ENCODE measurements at regions not wholly inside any gene's neighbourhood (a gene's known extent, or its start where the extent isn't known, plus 50 kb on each side); places are given as distances from the start of the nearest gene placed in this dataset.
"Not testable (repeated sequence)": the region's sequence is repeated elsewhere in the genome, so short reads cannot be mapped to it uniquely, and the experiment has no call there.

GRCh38 chr15:66886686-66887273 is 178.6 kb upstream of the SMAD3 start:
- no TSS peak for BruUV-seq (replicated peaks)
- Histone ChIP-seq H3K9ac (ENCODE audit: low read length) (no peak overlapping the region), H3K27ac (ENCODE audit: low read depth, low read length) (no peak overlapping the region), H2AFZ (ENCODE audit: low read depth, low read length, poor library complexity, severe bottlenecking) (no peak overlapping the region), H3K36me3 (ENCODE audit: control insufficient read depth in 1 of 2, insufficient read depth in 2 of 2, low read length in 2 of 2) (no peaks in the 10 kb centered on the region), H3K9me2 (ENCODE audit: insufficient read depth) (no peaks in the 10 kb centered on the region), H3K79me2 (ENCODE audit: insufficient read depth, low read length) (no peaks in the 10 kb centered on the region), H3K4me3 (replicated peaks in 1 of 2; ENCODE audit: low read depth in 1 of 2, low read length in 2 of 2) (no peak overlapping the region), H3K4me1 (ENCODE audit: control insufficient read depth in 1 of 2, insufficient read depth in 2 of 2, low read length in 2 of 2) (peaks cover 26 to 63% of the 10 kb centered on the region in 2 experiments), H3K4me2 (ENCODE audit: low read length) (no peak overlapping the region), H4K20me1 (ENCODE audit: insufficient read depth) (no peaks in the 10 kb centered on the region), H3K27me3 (ENCODE audit: insufficient read depth, low read length) (no peaks in the 10 kb centered on the region), H3K9me3 (ENCODE audit: control insufficient read depth in 1 of 2, insufficient read depth in 1 of 2, low read depth in 1 of 2, low read length in 2 of 2) (no peaks in the 10 kb centered on the region)
- ATAC-seq: no peak
- no peak for DNase-seq (ENCODE audit: low read depth, low spot score)
- ChIA-PET CTCF (no interaction called here), RAD21 (ENCODE audit: low non-redundant PET in 1 of 2, low total read pairs in 2 of 2, uncharacterized antibody in 2 of 2, unreplicated experiment in 2 of 2) (no interaction called here), POLR2A (no interaction called here)
- TF ChIP-seq SIN3A (IDR thresholded peaks at IDR 0.05; ENCODE audit: low read depth) (no peak), EGR1 (IDR thresholded peaks at IDR 0.05; ENCODE audit: low read depth) (no peak)
- intact Hi-C loops (cut with micrococcal nuclease): no loop called here

- BruUV-seq (replicated peaks): not testable (repeated sequence)
Measured at GRCh38 chr15:66889298-66889697, 176.1 kb upstream of the SMAD3 start.

GRCh38 chr15:66891776-66892175 is 173.6 kb upstream of the SMAD3 start:
- H4K20me1 ChIP-seq (ENCODE audit: insufficient read depth): no peaks in the 10 kb centered on the region
- H2AFZ ChIP-seq (ENCODE audit: low read depth, low read length, poor library complexity, severe bottlenecking): peak overlapping the region; percentile 24
- no peaks in the 10 kb centered on the region for H3K36me3 ChIP-seq (ENCODE audit: control insufficient read depth in 1 of 2, insufficient read depth in 2 of 2, low read length in 2 of 2)
- ChIA-PET CTCF (no interaction called here), RAD21 (ENCODE audit: low non-redundant PET in 1 of 2, low total read pairs in 2 of 2, uncharacterized antibody in 2 of 2, unreplicated experiment in 2 of 2) (no interaction called here), POLR2A (no interaction called here)
- no peak for TF ChIP-seq POLR2A (IDR thresholded peaks at IDR 0.05; ENCODE audit: borderline replicate concordance, extremely low read depth, insufficient read depth, insufficient read length)
- TF ChIP-seq FOSL1 (IDR thresholded peaks at IDR 0.05; ENCODE audit: low read depth): no peak
- no peak for TF ChIP-seq ELF1 (IDR thresholded peaks at IDR 0.05; ENCODE audit: borderline replicate concordance, low read depth)
- TF ChIP-seq CTCF (IDR thresholded peaks at IDR 0.05 in 2 of 3, conservative IDR thresholded peaks at IDR 0.05 in 1 of 3; ENCODE audit: borderline replicate concordance in 1 of 3, insufficient read depth in 1 of 3, low read depth in 2 of 3, low read length in 2 of 3): no peak
- no peak for TF ChIP-seq JUND (IDR thresholded peaks at IDR 0.05)
- TF ChIP-seq ZNF274 (IDR thresholded peaks at IDR 0.05; ENCODE audit: low read depth, low read length): no peak
- no TSS peak for BruUV-seq (replicated peaks)
- no peak overlapping the region for H3K27ac ChIP-seq (ENCODE audit: low read depth, low read length)
- ATAC-seq (no peak), DNase-seq (ENCODE audit: low read depth, low spot score) (no peak)
- H3K9me3 ChIP-seq (ENCODE audit: control insufficient read depth in 1 of 2, insufficient read depth in 1 of 2, low read depth in 1 of 2, low read length in 2 of 2): no peaks in the 10 kb centered on the region
- H3K9me2 ChIP-seq (ENCODE audit: insufficient read depth): no peaks in the 10 kb centered on the region
- intact Hi-C loops (cut with micrococcal nuclease): no loop called here
- no peaks in the 10 kb centered on the region for H3K27me3 ChIP-seq (ENCODE audit: insufficient read depth, low read length)
- no peaks in the 10 kb centered on the region for H3K79me2 ChIP-seq (ENCODE audit: insufficient read depth, low read length)
- no peak overlapping the region for H3K4me2 ChIP-seq (ENCODE audit: low read length)
- no peak overlapping the region for H3K4me3 ChIP-seq (replicated peaks in 1 of 2; ENCODE audit: low read depth in 1 of 2, low read length in 2 of 2)
- peaks cover 2 to 27% of the 10 kb centered on the region in 2 experiments; a peak in 2 of 4 replicates for H3K4me1 ChIP-seq (ENCODE audit: control insufficient read depth in 1 of 2, insufficient read depth in 2 of 2, low read length in 2 of 2)
- no peak overlapping the region for H3K9ac ChIP-seq (ENCODE audit: low read length)

More at GRCh38 chr15:66889298-66889697, 176.1 kb upstream of the SMAD3 start:
- H3K27me3 ChIP-seq (ENCODE audit: insufficient read depth, low read length); H4K20me1 ChIP-seq (ENCODE audit: insufficient read depth); H3K36me3 ChIP-seq (ENCODE audit: control insufficient read depth in 1 of 2, insufficient read depth in 2 of 2, low read length in 2 of 2); H3K9ac ChIP-seq (ENCODE audit: low read length); H3K9me2 ChIP-seq (ENCODE audit: insufficient read depth); POLR2A ChIA-PET; DNase-seq (ENCODE audit: low read depth, low spot score); RAD21 ChIA-PET (ENCODE audit: low non-redundant PET in 1 of 2, low total read pairs in 2 of 2, uncharacterized antibody in 2 of 2, unreplicated experiment in 2 of 2); H3K4me2 ChIP-seq (ENCODE audit: low read length); CTCF ChIA-PET; ATAC-seq; intact Hi-C loops (cut with micrococcal nuclease); H3K4me3 ChIP-seq (replicated peaks in 1 of 2; ENCODE audit: low read depth in 1 of 2, low read length in 2 of 2); H3K27ac ChIP-seq (ENCODE audit: low read depth, low read length); H3K79me2 ChIP-seq (ENCODE audit: insufficient read depth, low read length); H3K9me3 ChIP-seq (ENCODE audit: control insufficient read depth in 1 of 2, insufficient read depth in 1 of 2, low read depth in 1 of 2, low read length in 2 of 2): not testable (repeated sequence)
- Histone ChIP-seq H3K4me1 (ENCODE audit: control insufficient read depth in 1 of 2, insufficient read depth in 2 of 2, low read length in 2 of 2) (peaks cover 4 to 38% of the 10 kb centered on the region in 2 experiments), H2AFZ (ENCODE audit: low read depth, low read length, poor library complexity, severe bottlenecking) (peak overlapping the region; percentile 41)
